Mesenchymal stem cell (in vitro differentiated cells and primary cell): ENCODE measurements at regions not wholly inside any gene's neighbourhood (a gene's known extent, or its start where the extent isn't known, plus 50 kb on each side); places are given as distances from the start of the nearest gene placed in this dataset.

Experiments
- DNase-seq: peaks from one replicate; pipeline ENCODE4 v3.0.0-alpha.2; 2013
- H2AFZ ChIP-seq: one replicate; pipeline ENCODE4 v1.6.1; 2013; ENCODE audit warnings: low read depth, mild to moderate bottlenecking, control low read depth, inconsistent platforms, low read length, moderate library complexity
- H2AK5ac ChIP-seq: 2 replicates; pipeline ENCODE4 v1.6.1; 2013; ENCODE audit warnings: low read length, moderate library complexity, mild to moderate bottlenecking, inconsistent platforms; ENCODE audit not compliant: severe bottlenecking
- H2BK120ac ChIP-seq: one replicate; pipeline ENCODE4 v1.6.1; 2013; ENCODE audit warnings: low read depth, mild to moderate bottlenecking, inconsistent platforms, low read length, moderate library complexity
- H2BK12ac ChIP-seq, 2 experiments: one replicate each; pipeline ENCODE4 v1.6.1; 2013; ENCODE audit warnings: inconsistent platforms in 2 of 2, low read length in 2 of 2, mild to moderate bottlenecking in 2 of 2, moderate library complexity in 2 of 2, control low read depth in 1 of 2
- H2BK15ac ChIP-seq: one replicate; pipeline ENCODE4 v1.6.1; 2013; ENCODE audit warnings: mild to moderate bottlenecking, low read depth, inconsistent platforms; ENCODE audit not compliant: poor library complexity, severe bottlenecking
- H2BK5ac ChIP-seq: 2 replicates; pipeline ENCODE4 v1.6.1; 2013; ENCODE audit warnings: low read depth, mild to moderate bottlenecking, low read length, control low read depth, inconsistent platforms; ENCODE audit not compliant: poor library complexity, severe bottlenecking
- H3K14ac ChIP-seq, 2 experiments: one replicate each; pipeline ENCODE4 v1.6.1; 2013; ENCODE audit warnings: inconsistent platforms in 2 of 2, low read length in 2 of 2, control low read depth in 1 of 2, mild to moderate bottlenecking in 1 of 2, moderate library complexity in 1 of 2
- H3K18ac ChIP-seq, 2 experiments: one replicate each; pipeline ENCODE4 v1.6.1; 2013; ENCODE audit warnings: inconsistent platforms in 2 of 2, low read length in 2 of 2, control low read depth in 1 of 2, low read depth in 1 of 2, mild to moderate bottlenecking in 1 of 2
- H3K23ac ChIP-seq, 2 experiments: one replicate each; pipeline ENCODE4 v1.6.1; 2013; ENCODE audit warnings: inconsistent platforms in 2 of 2, low read length in 2 of 2, mild to moderate bottlenecking in 2 of 2, moderate library complexity in 2 of 2, control low read depth in 1 of 2
- H3K27ac ChIP-seq: 2 replicates; pipeline ENCODE4 v1.5.1; 2013; ENCODE audit warnings: mild to moderate bottlenecking, moderate library complexity, low read length, control low read depth, inconsistent platforms; ENCODE audit not compliant: poor library complexity, severe bottlenecking
- H3K27me3 ChIP-seq, 2 experiments: 2 replicates each; pipeline versions ENCODE4 v1.6.1 to v1.7.0; 2013; ENCODE audit warnings: low read length in 2 of 2, mild to moderate bottlenecking in 2 of 2, moderate library complexity in 2 of 2, control low read depth in 1 of 2, inconsistent platforms in 1 of 2; ENCODE audit not compliant: control insufficient read depth in 1 of 2, insufficient read depth in 1 of 2
- H3K36me3 ChIP-seq, 2 experiments: 2 replicates each; pipeline versions ENCODE4 v1.6.1 to v1.7.0; 2013; ENCODE audit warnings: low read length in 2 of 2, control low read depth in 1 of 2, inconsistent platforms in 1 of 2, low read depth in 1 of 2, mild to moderate bottlenecking in 1 of 2; ENCODE audit not compliant: insufficient read depth in 2 of 2, control insufficient read depth in 1 of 2
- H3K4ac ChIP-seq, 2 experiments: one replicate each; pipeline ENCODE4 v1.6.1; 2013; ENCODE audit warnings: inconsistent platforms in 2 of 2, low read length in 2 of 2, mild to moderate bottlenecking in 2 of 2, moderate library complexity in 2 of 2, control low read depth in 1 of 2, low read depth in 1 of 2
- H3K4me1 ChIP-seq: 2 replicates; pipeline ENCODE4 v1.6.1; 2013; ENCODE audit warnings: low read depth, low read length, control low read depth; ENCODE audit not compliant: control insufficient read depth, insufficient read depth
- H3K4me2 ChIP-seq: 2 replicates; pipeline ENCODE4 v1.6.1; 2013; ENCODE audit warnings: low read length, mild to moderate bottlenecking, inconsistent platforms; ENCODE audit not compliant: poor library complexity, severe bottlenecking
- H3K4me3 ChIP-seq, 2 experiments: 2 replicates each; pipeline versions ENCODE4 v1.5.1 to v1.7.0; 2013; ENCODE audit warnings: low read length in 2 of 2, mild to moderate bottlenecking in 2 of 2, control low read depth in 1 of 2, low read depth in 1 of 2; ENCODE audit not compliant: insufficient read depth in 1 of 2
- H3K79me1 ChIP-seq: replicated peaks from 2 replicates; pipeline ENCODE4 v1.6.1; 2013; ENCODE audit warnings: mild to moderate bottlenecking, control low read depth, low read length, inconsistent platforms; ENCODE audit not compliant: poor library complexity, severe bottlenecking
- H3K9ac ChIP-seq: 2 replicates; pipeline ENCODE4 v1.7.0; 2013; ENCODE audit warnings: mild to moderate bottlenecking, low read length, moderate library complexity
- H3K9me3 ChIP-seq: 2 replicates; pipeline ENCODE4 v1.7.0; 2013; ENCODE audit warnings: mild to moderate bottlenecking, low read length; ENCODE audit not compliant: control insufficient read depth
- H4K8ac ChIP-seq: one replicate; pipeline ENCODE4 v1.6.1; 2013; ENCODE audit warnings: inconsistent platforms, mild to moderate bottlenecking, low read length, moderate library complexity
- H4K91ac ChIP-seq: one replicate; pipeline ENCODE4 v1.6.1; 2013; ENCODE audit warnings: mild to moderate bottlenecking, low read length, inconsistent platforms
- whole genome bisulfite sequencing: methylation state at CpG from one replicate; pipeline ENCODE4 v1.1.7; 2013; ENCODE audit warnings: mixed read lengths; 5-methylcytosine and 5-hydroxymethylcytosine counted together

GRCh38 chr12:131557078-131557709 is 153.7 kb upstream of the SFSWAP start:
- Histone ChIP-seq H3K4ac (no peak overlapping the region), H3K14ac (no peak overlapping the region), H3K79me1 (no peaks in the 10 kb centered on the region), H3K4me1 (no peaks in the 10 kb centered on the region), H2BK5ac (no peak overlapping the region), H3K9me3 (no peaks in the 10 kb centered on the region), H4K8ac (no peak overlapping the region), H3K4me3 (no peak overlapping the region), H3K27me3 (peaks cover 0 to 7% of the 10 kb centered on the region in 2 experiments), H2AFZ (no peak overlapping the region), H4K91ac (no peak overlapping the region), H3K4me2 (no peak overlapping the region), H3K23ac (no peak overlapping the region), H3K9ac (no peak overlapping the region), H2BK120ac (no peak overlapping the region), H2BK15ac (no peak overlapping the region), H2AK5ac (no peak overlapping the region), H2BK12ac (no peak overlapping the region), H3K27ac (no peak overlapping the region), H3K36me3 (no peaks in the 10 kb centered on the region), H3K18ac (no peak overlapping the region)
- no peak for DNase-seq
- 85% methylated on average over 15 of the region's 18 CpGs for WGBS

- H3K18ac ChIP-seq: no peak overlapping the region
- H4K8ac ChIP-seq: no peak overlapping the region
- no peaks in the 10 kb centered on the region for H3K4me1 ChIP-seq
- H4K91ac ChIP-seq: no peak overlapping the region
- H3K79me1 ChIP-seq: no peaks in the 10 kb centered on the region
- H2BK120ac ChIP-seq: no peak overlapping the region
- no peak overlapping the region for H3K14ac ChIP-seq
- H3K23ac ChIP-seq: no peak overlapping the region
- no peak overlapping the region for H3K4me2 ChIP-seq
- H3K27ac ChIP-seq: no peak overlapping the region
- H2AFZ ChIP-seq: no peak overlapping the region
- H2BK15ac ChIP-seq: no peak overlapping the region
- H2BK5ac ChIP-seq: no peak overlapping the region
- DNase-seq: no peak
- peaks cover 0 to 15% of the 10 kb centered on the region in 2 experiments for H3K27me3 ChIP-seq
- H3K4me3 ChIP-seq: no peak overlapping the region
- no peaks in the 10 kb centered on the region for H3K36me3 ChIP-seq
- H2AK5ac ChIP-seq: no peak overlapping the region
- 85% methylated on average over 12 of the region's 17 CpGs for WGBS
- H3K9ac ChIP-seq: no peak overlapping the region
- no peaks in the 10 kb centered on the region for H3K9me3 ChIP-seq
- no peak overlapping the region for H2BK12ac ChIP-seq
- H3K4ac ChIP-seq: no peak overlapping the region
These were observed 151.1 kb upstream of the SFSWAP start for GRCh38 chr12:131559517-131560516.

GRCh38 chr12:131561051-131561450 is 149.8 kb upstream of the SFSWAP start:
- H4K91ac ChIP-seq: no peak overlapping the region
- H3K18ac ChIP-seq: no peak overlapping the region
- whole genome bisulfite sequencing: 86% methylated on average over 5 of the region's 5 CpGs
- no peaks in the 10 kb centered on the region for H3K4me1 ChIP-seq
- no peak overlapping the region for H2BK120ac ChIP-seq
- no peak overlapping the region for H3K9ac ChIP-seq
- H3K79me1 ChIP-seq: no peaks in the 10 kb centered on the region
- H3K9me3 ChIP-seq: no peaks in the 10 kb centered on the region
- no peak overlapping the region for H3K27ac ChIP-seq
- H2AFZ ChIP-seq: no peak overlapping the region
- no peak overlapping the region for H3K14ac ChIP-seq
- no peak overlapping the region for H2BK5ac ChIP-seq
- H4K8ac ChIP-seq: no peak overlapping the region
- H3K36me3 ChIP-seq: no peaks in the 10 kb centered on the region
- no peak overlapping the region for H3K23ac ChIP-seq
- no peak for DNase-seq
- H3K27me3 ChIP-seq: peaks cover 0 to 25% of the 10 kb centered on the region in 2 experiments
- no peak overlapping the region for H2BK15ac ChIP-seq
- no peak overlapping the region for H3K4me2 ChIP-seq
- no peak overlapping the region for H3K4me3 ChIP-seq
- H2AK5ac ChIP-seq: no peak overlapping the region
- H3K4ac ChIP-seq: no peak overlapping the region
- H2BK12ac ChIP-seq: no peak overlapping the region
